Glutamatergic neuron (in vitro differentiated cells): ENCODE measurements at regions not wholly inside any gene's neighbourhood (a gene's known extent, or its start where the extent isn't known, plus 50 kb on each side); places are given as distances from the start of the nearest gene placed in this dataset.

Source experiments
- DNase-seq: peaks from one replicate; pipeline ENCODE4 v3.0.0; 2022
- H3K27ac Mint-ChIP-seq: one replicate; pipeline ENCODE4 v1.8.0; 2020; ENCODE audit warnings: mild to moderate bottlenecking, mixed read lengths, inconsistent platforms; ENCODE audit not compliant: unreplicated experiment
- H3K27me3 Mint-ChIP-seq: one replicate; pipeline ENCODE4 v1.8.0; 2020; ENCODE audit warnings: mild to moderate bottlenecking, moderate library complexity, mixed read lengths, inconsistent platforms; ENCODE audit not compliant: unreplicated experiment
- H3K36me3 Mint-ChIP-seq: one replicate; pipeline ENCODE4 v1.8.0; 2020; ENCODE audit warnings: mild to moderate bottlenecking, mixed read lengths, inconsistent platforms; ENCODE audit not compliant: unreplicated experiment
- H3K4me1 Mint-ChIP-seq: one replicate; pipeline ENCODE4 v1.8.0; 2020; ENCODE audit warnings: mild to moderate bottlenecking, low read depth, mixed read lengths, inconsistent platforms; ENCODE audit not compliant: unreplicated experiment
- H3K4me3 Mint-ChIP-seq: one replicate; pipeline ENCODE4 v1.8.0; 2020; ENCODE audit warnings: mild to moderate bottlenecking, mixed read lengths, inconsistent platforms; ENCODE audit not compliant: unreplicated experiment
- H3K9me3 Mint-ChIP-seq: one replicate; pipeline ENCODE4 v1.8.0; 2020; ENCODE audit warnings: mild to moderate bottlenecking, moderate library complexity, mixed read lengths, inconsistent platforms; ENCODE audit not compliant: unreplicated experiment
- CTCF ChIP-seq: fragments of 200-600 bp; sonication (generic); IDR thresholded peaks from one replicate; pipeline ENCODE4 v1.5.0; 2021; ENCODE audit not compliant: partially characterized antibody, unreplicated experiment

GRCh38 chr13:77384999-77385398, 58.1 kb upstream of the MYCBP2 start:
- no peak for TF ChIP-seq CTCF
- Mint-ChIP-seq H3K27ac (no peak overlapping the region), H3K36me3 (no peaks in the 10 kb centered on the region), H3K4me3 (no peak overlapping the region), H3K27me3 (peaks cover 4% of the 10 kb centered on the region), H3K9me3 (peaks cover 2% of the 10 kb centered on the region), H3K4me1 (peaks cover 3% of the 10 kb centered on the region)
- no peak for DNase-seq

- Mint-ChIP-seq H3K4me3 (no peak overlapping the region), H3K36me3 (no peaks in the 10 kb centered on the region), H3K27ac (no peak overlapping the region), H3K9me3 (peaks cover under 1% of the 10 kb centered on the region), H3K27me3 (peaks cover 2% of the 10 kb centered on the region), H3K4me1 (no peaks in the 10 kb centered on the region)
- no peak for DNase-seq
- no peak for TF ChIP-seq CTCF
Observed at GRCh38 chr13:77383097-77383496, 56.2 kb upstream of the MYCBP2 start.

GRCh38 chr13:77381059-77381458, 54.2 kb upstream of the MYCBP2 start:
- no peak for DNase-seq
- Mint-ChIP-seq H3K27ac (no peak overlapping the region), H3K9me3 (no peaks in the 10 kb centered on the region), H3K36me3 (no peaks in the 10 kb centered on the region), H3K4me1 (no peaks in the 10 kb centered on the region), H3K4me3 (no peak overlapping the region), H3K27me3 (no peaks in the 10 kb centered on the region)
- TF ChIP-seq CTCF: no peak

- no peak for TF ChIP-seq CTCF
- no peak for DNase-seq
- no peaks in the 10 kb centered on the region for H3K27me3 Mint-ChIP-seq
- H3K4me3 Mint-ChIP-seq: no peak overlapping the region
- no peak overlapping the region for H3K27ac Mint-ChIP-seq
- H3K4me1 Mint-ChIP-seq: peaks cover 7% of the 10 kb centered on the region
- no peaks in the 10 kb centered on the region for H3K36me3 Mint-ChIP-seq
- no peaks in the 10 kb centered on the region for H3K9me3 Mint-ChIP-seq
Observed at GRCh38 chr13:77379508-77379907, 52.6 kb upstream of the MYCBP2 start.

- Mint-ChIP-seq H3K4me3 (no peak overlapping the region), H3K27me3 (no peaks in the 10 kb centered on the region), H3K36me3 (no peaks in the 10 kb centered on the region), H3K27ac (no peak overlapping the region), H3K9me3 (no peaks in the 10 kb centered on the region), H3K4me1 (peaks cover 7% of the 10 kb centered on the region)
- DNase-seq: no peak
- no peak for TF ChIP-seq CTCF
Observed at GRCh38 chr13:77378662-77379061, 51.8 kb upstream of the MYCBP2 start.
